PC-9 (cell line): ENCODE measurements at regions not wholly inside any gene's neighbourhood (a gene's known extent, or its start where the extent isn't known, plus 50 kb on each side); places are given as distances from the start of the nearest gene placed in this dataset.

Source experiments
- BruUV-seq: library from RNA; stranded (reverse); fragments of 400-500 nt; replicated peaks from 2 replicates; lab custom pipeline; 2021; lab: Mats Ljungman, UMichigan
- CTCF ChIA-PET: fragments of 300-600 bp; sonication (Branson Sonifier 250); formaldehyde crosslinking; loops from one replicate; lab custom pipeline; 2022; ENCODE audit warnings: antibody characterized with exemption; lab: Charles Lee
- POLR2A ChIA-PET: fragments of 300-600 bp; sonication (Branson Sonifier 250); formaldehyde crosslinking; loops from one replicate; lab custom pipeline; 2022; ENCODE audit warnings: antibody characterized with exemption; ENCODE audit not compliant: unreplicated experiment; lab: Charles Lee
- DNase-seq, 2 experiments: peaks; one replicate each; pipeline versions ENCODE4 v3.0.0 to v3.0.0-alpha.2; 2015 to 2022; ENCODE audit warnings: mixed read lengths in 1 of 2
- H2AFZ ChIP-seq: fragments of 200-600 bp; sonication (generic); 2 replicates; pipeline ENCODE4 v1.8.1; 2017; ENCODE audit warnings: antibody characterized with exemption
- H3F3A ChIP-seq: fragments of 200-600 bp; sonication (generic); 2 replicates; pipeline ENCODE4 v1.8.1; 2017; ENCODE audit warnings: antibody characterized with exemption, mild to moderate bottlenecking, low read depth; ENCODE audit not compliant: insufficient read depth
- H3K27ac ChIP-seq: fragments of 200-600 bp; sonication (generic); 2 replicates; pipeline ENCODE4 v1.6.1; 2016; ENCODE audit warnings: mixed run types
- H3K27me3 ChIP-seq: fragments of 200-600 bp; sonication (generic); 2 replicates; pipeline ENCODE4 v1.6.1; 2016; ENCODE audit warnings: low read depth, mixed run types; ENCODE audit not compliant: insufficient read depth
- H3K36me3 ChIP-seq: fragments of 200-600 bp; sonication (generic); 2 replicates; pipeline ENCODE4 v1.6.1; 2016; ENCODE audit warnings: low read depth, mixed run types
- H3K4me1 ChIP-seq: fragments of 200-600 bp; sonication (generic); replicated peaks from 2 replicates; pipeline ENCODE4 v1.6.1; 2016; ENCODE audit warnings: mixed run types; ENCODE audit not compliant: insufficient read depth
- H3K4me2 ChIP-seq: fragments of 200-600 bp; sonication (generic); 2 replicates; pipeline ENCODE4 v1.6.1; 2017; ENCODE audit warnings: mixed run types
- H3K4me3 ChIP-seq: fragments of 200-600 bp; sonication (generic); 2 replicates; pipeline ENCODE4 v1.6.1; 2016; ENCODE audit warnings: mixed run types
- H3K79me2 ChIP-seq: fragments of 200-600 bp; sonication (generic); 2 replicates; pipeline ENCODE4 v1.6.1; 2017; ENCODE audit warnings: low read depth, mixed run types
- H3K9me2 ChIP-seq: fragments of 200-600 bp; sonication (generic); 2 replicates; pipeline ENCODE4 v1.8.1; 2017; ENCODE audit warnings: mild to moderate bottlenecking; ENCODE audit not compliant: insufficient read depth
- H3K9me3 ChIP-seq: fragments of 200-600 bp; sonication (generic); 2 replicates; pipeline ENCODE4 v1.8.1; 2016; ENCODE audit warnings: low read depth; ENCODE audit not compliant: insufficient read depth
- H4K20me1 ChIP-seq: fragments of 200-600 bp; sonication (generic); 2 replicates; pipeline ENCODE4 v1.8.1; 2017; ENCODE audit not compliant: insufficient read depth
- CTCF ChIP-seq: fragments of 200-600 bp; sonication (generic); conservative IDR thresholded peaks from 2 replicates; pipeline ENCODE4 v1.6.1; 2017; ENCODE audit warnings: mixed run types, antibody characterized with exemption, mild to moderate bottlenecking, moderate library complexity
- EZH2 ChIP-seq: fragments of 200-600 bp; sonication (generic); IDR thresholded peaks from 2 replicates; pipeline ENCODE4 v1.8.0; 2017; ENCODE audit warnings: antibody characterized with exemption, low read depth
- intact Hi-C: fragments of 100-400 bp; cut with micrococcal nuclease; formaldehyde crosslinking; loops from one replicate; pipeline ENCODE4 v1.10.0; 2022; ENCODE audit not compliant: unreplicated experiment

DNA sequence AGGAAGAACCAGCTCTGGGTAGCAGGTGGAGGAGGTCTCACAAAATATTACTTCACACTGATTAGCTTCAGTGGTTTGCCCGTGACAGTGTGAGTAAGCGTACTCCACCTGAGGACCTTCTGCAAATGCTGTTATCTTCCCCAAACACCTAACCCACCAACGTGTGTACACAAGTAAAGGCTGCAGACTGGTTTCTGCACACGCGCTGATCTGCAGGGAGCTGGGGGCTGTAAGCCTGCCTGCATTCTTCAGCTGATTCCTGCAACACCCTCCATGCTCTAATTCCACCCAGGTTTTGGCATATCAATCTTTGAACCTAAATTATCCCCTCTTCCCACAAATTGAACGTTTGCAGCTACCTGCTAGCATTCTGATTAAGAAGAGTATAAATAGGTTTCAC lies 820.2 kb downstream of the TRIML1 start:
- DNase-seq: no peak
- Histone ChIP-seq H4K20me1 (no peaks in the 10 kb centered on the region), H3K79me2 (no peaks in the 10 kb centered on the region), H3K4me1 (no peaks in the 10 kb centered on the region), H3K27me3 (0 out of 2 replicates have a peak, but pooled peaks cover 4% of the 10 kb centered on the region), H3F3A (no peaks in the 10 kb centered on the region), H2AFZ (no peak overlapping the region), H3K27ac (no peak overlapping the region), H3K4me2 (no peak overlapping the region), H3K9me2 (no peaks in the 10 kb centered on the region), H3K9me3 (no peaks in the 10 kb centered on the region), H3K36me3 (no peaks in the 10 kb centered on the region), H3K4me3 (no peak overlapping the region)
- CTCF ChIA-PET: no interaction called here
- POLR2A ChIA-PET: no interaction called here
- BruUV-seq: no TSS peak
- intact Hi-C loops: no loop called here
- no peak for TF ChIP-seq CTCF
- no peak for TF ChIP-seq EZH2

DNA sequence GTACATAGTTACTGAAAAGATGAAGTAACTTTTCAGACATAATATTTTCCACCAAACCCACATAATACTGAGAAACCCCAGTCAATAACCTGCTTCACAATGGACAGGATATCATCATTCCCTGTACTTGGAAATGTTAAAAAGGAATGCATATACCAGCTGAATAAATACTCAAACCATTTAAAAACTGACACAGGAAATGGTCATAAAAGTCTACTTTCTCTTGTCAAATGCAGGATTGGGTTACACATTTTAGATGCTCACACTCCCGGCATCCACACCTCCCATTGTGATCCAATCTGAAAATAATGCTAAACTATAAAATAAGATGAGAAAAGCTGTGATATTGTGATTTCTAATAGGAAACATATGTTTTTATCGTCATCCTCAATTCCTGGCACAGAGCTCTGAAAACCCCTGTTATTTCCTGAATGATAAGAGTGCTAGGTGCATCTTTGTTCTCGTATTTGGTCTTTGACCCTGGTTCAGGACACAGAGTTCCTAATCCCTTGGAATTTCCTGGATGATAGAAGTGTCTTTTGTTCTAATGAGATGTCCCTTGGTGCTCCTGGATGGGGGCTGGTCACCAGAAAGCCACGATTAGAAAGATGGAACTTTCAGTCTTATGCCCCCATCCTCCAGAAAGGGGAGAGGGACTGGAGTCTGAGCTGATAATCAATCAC lies 821.3 kb downstream of the TRIML1 start:
- ChIA-PET POLR2A (no interaction called here), CTCF (no interaction called here)
- no peaks in the 10 kb centered on the region for H3K36me3 ChIP-seq
- H3K9me2 ChIP-seq: no peaks in the 10 kb centered on the region
- TF ChIP-seq CTCF: no peak
- no peak for TF ChIP-seq EZH2
- BruUV-seq: no TSS peak
- no peak overlapping the region for H3K27ac ChIP-seq
- no peaks in the 10 kb centered on the region for H4K20me1 ChIP-seq
- 0 out of 2 replicates have a peak, but pooled peaks cover 4% of the 10 kb centered on the region for H3K27me3 ChIP-seq
- intact Hi-C loops: no loop called here
- no peaks in the 10 kb centered on the region for H3K9me3 ChIP-seq
- H3K4me1 ChIP-seq: no peaks in the 10 kb centered on the region
- H3K79me2 ChIP-seq: no peaks in the 10 kb centered on the region
- no peak overlapping the region for H3K4me3 ChIP-seq
- no peak overlapping the region for H2AFZ ChIP-seq
- no peak for DNase-seq
- H3F3A ChIP-seq: no peaks in the 10 kb centered on the region
- H3K4me2 ChIP-seq: no peak overlapping the region

DNA sequence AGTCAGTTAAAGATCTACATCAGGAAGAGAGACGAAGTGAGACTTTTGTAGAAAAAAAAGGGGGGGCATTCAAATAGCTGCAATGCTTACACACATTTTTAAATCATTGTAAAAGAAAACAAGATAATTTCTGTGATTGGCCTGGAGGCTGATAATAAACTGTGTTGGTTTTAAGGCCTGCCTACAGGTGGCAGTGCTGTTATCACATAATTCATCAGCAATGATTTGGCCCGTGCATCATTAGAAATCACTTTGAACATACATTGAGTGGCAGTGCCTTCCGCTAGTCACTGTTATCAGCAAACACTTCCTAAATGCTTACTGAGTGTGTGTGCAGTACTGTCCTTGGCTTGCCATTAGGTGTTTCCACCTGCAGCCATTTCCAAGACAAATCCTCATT lies 831.9 kb downstream of the TRIML1 start:
- Histone ChIP-seq H3K4me1 (peaks cover 3% of the 10 kb centered on the region; the same call in 1 of the 2 replicates), H4K20me1 (no peaks in the 10 kb centered on the region), H3K4me3 (no peak overlapping the region), H3K9me3 (no peaks in the 10 kb centered on the region), H3K27me3 (no peaks in the 10 kb centered on the region), H3K4me2 (no peak overlapping the region), H3K79me2 (no peaks in the 10 kb centered on the region), H3K27ac (no peak overlapping the region), H2AFZ (no peak overlapping the region), H3F3A (no peaks in the 10 kb centered on the region), H3K36me3 (no peaks in the 10 kb centered on the region), H3K9me2 (no peaks in the 10 kb centered on the region)
- POLR2A ChIA-PET: no interaction called here
- intact Hi-C loops: no loop called here
- no peak for DNase-seq
- BruUV-seq: no TSS peak
- peak; percentile 48 for TF ChIP-seq CTCF
- no peak for TF ChIP-seq EZH2
- CTCF ChIA-PET: no interaction called here
